SK-N-SH (cell line): ENCODE measurements at regions not wholly inside any gene's neighbourhood (a gene's known extent, or its start where the extent isn't known, plus 50 kb on each side); places are given as distances from the start of the nearest gene placed in this dataset.

Experiments
- CTCF ChIA-PET: fragments of 300-600, 350-600 bp; formaldehyde crosslinking; extraction: SDS; loops from one replicate; lab custom pipeline; 2021; lab: Yijun Ruan, JAX
- POLR2A ChIA-PET: fragments of 350-600 bp; sonication (Branson Sonifier 250); formaldehyde crosslinking; extraction: SDS; loops from one replicate; lab custom pipeline; 2020; ENCODE audit warnings: antibody characterized with exemption, inconsistent platforms; lab: Yijun Ruan, JAX
- DNase-seq: peaks from one replicate; pipeline ENCODE4 v3.0.0; 2012
- H2AFZ ChIP-seq: fragments of 200-600 bp; sonication (generic); 2 replicates; pipeline ENCODE4 v1.8.1; 2016; ENCODE audit warnings: antibody characterized with exemption, mild to moderate bottlenecking, low read depth
- H3F3A ChIP-seq: fragments of 200-600 bp; sonication (generic); replicated peaks from 2 replicates; pipeline ENCODE3; 2016; ENCODE audit warnings: antibody characterized with exemption, mild to moderate bottlenecking; ENCODE audit not compliant: insufficient read depth
- H3K27ac ChIP-seq, 2 experiments: fragments of 200-500 bp in 1 of 2; fragments of 200-600 bp in 1 of 2; sonication (Bioruptor generic) in 1 of 2; sonication (generic), shearing (Covaris generic) in 1 of 2; 2 replicates each; pipeline versions ENCODE4 v1.5.1 to v1.6.1; 2014 to 2016; ENCODE audit warnings: low read depth in 2 of 2, inconsistent platforms in 1 of 2, low read length in 1 of 2, mild to moderate bottlenecking in 1 of 2, mixed read lengths in 1 of 2
- H3K27me3 ChIP-seq: fragments of 200-600 bp; sonication (generic), shearing (Covaris generic); 2 replicates; pipeline ENCODE4 v1.6.1; 2016; ENCODE audit warnings: mixed run types; ENCODE audit not compliant: insufficient read depth
- H3K36me3 ChIP-seq, 2 experiments: fragments of 200-500 bp in 1 of 2; fragments of 200-600 bp in 1 of 2; sonication (Bioruptor generic) in 1 of 2; sonication (generic) in 1 of 2; replicated peaks in 1 of 2; 2 replicates each; pipeline versions ENCODE3 to v1.5.1; 2014 to 2016; ENCODE audit warnings: low read length in 1 of 2, mild to moderate bottlenecking in 1 of 2; ENCODE audit not compliant: insufficient read depth in 2 of 2, control insufficient read depth in 1 of 2
- H3K4me1 ChIP-seq, 2 experiments: fragments of 200-500 bp in 1 of 2; fragments of 200-600 bp in 1 of 2; sonication (Bioruptor generic) in 1 of 2; sonication (generic), shearing (Covaris generic) in 1 of 2; 2 replicates each; pipeline versions ENCODE4 v1.5.1 to v1.6.1; 2014 to 2016; ENCODE audit warnings: low read depth in 1 of 2, low read length in 1 of 2, mixed run types in 1 of 2; ENCODE audit not compliant: insufficient read depth in 2 of 2, control insufficient read depth in 1 of 2
- H3K4me2 ChIP-seq: fragments of 200-600 bp; sonication (generic), shearing (Covaris generic); 2 replicates; pipeline ENCODE4 v1.6.1; 2017; ENCODE audit warnings: mixed run types
- H3K4me3 ChIP-seq, 2 experiments: fragments of 200-500 bp in 1 of 2; fragments of 200-600 bp in 1 of 2; sonication (Bioruptor generic) in 1 of 2; sonication (generic), shearing (Covaris generic) in 1 of 2; 2 replicates each; pipeline versions ENCODE4 v1.5.1 to v1.8.1; 2014 to 2016; ENCODE audit warnings: low read depth in 2 of 2, inconsistent platforms in 1 of 2, low read length in 1 of 2, mild to moderate bottlenecking in 1 of 2, mixed read lengths in 1 of 2, moderate library complexity in 1 of 2
- H3K79me2 ChIP-seq: fragments of 200-600 bp; sonication (generic); 2 replicates; pipeline ENCODE4 v1.8.1; 2017; ENCODE audit warnings: mild to moderate bottlenecking; ENCODE audit not compliant: insufficient read depth
- H3K9ac ChIP-seq: fragments of 200-600 bp; sonication (generic); 2 replicates; pipeline ENCODE4 v1.6.1; 2017; ENCODE audit warnings: mixed run types
- H3K9me2 ChIP-seq: fragments of 200-600 bp; sonication (generic); 2 replicates; pipeline ENCODE4 v1.6.1; 2017; ENCODE audit warnings: mixed run types
- H3K9me3 ChIP-seq: fragments of 200-600 bp; sonication (generic); 2 replicates; pipeline ENCODE4 v1.6.1; 2017; ENCODE audit warnings: mixed run types, mild to moderate bottlenecking, moderate library complexity
- H4K20me1 ChIP-seq: fragments of 200-600 bp; sonication (generic); 2 replicates; pipeline ENCODE4 v1.6.1; 2017; ENCODE audit warnings: mild to moderate bottlenecking, mixed run types; ENCODE audit not compliant: insufficient read depth
- ELF1 ChIP-seq: IDR thresholded peaks from 2 replicates; pipeline ENCODE4 v1.4.0; 2012
- EP300 ChIP-seq, 2 experiments: IDR thresholded peaks; 2 replicates each; pipeline versions ENCODE4 v1.4.0 to v1.6.1; 2012; ENCODE audit warnings: borderline replicate concordance in 1 of 2, low read depth in 1 of 2, low read length in 1 of 2
- EZH2phosphoT487 ChIP-seq: fragments of 200-600 bp; sonication (generic); IDR thresholded peaks from 2 replicates; pipeline ENCODE4 v1.6.1; 2017; ENCODE audit warnings: low read depth, mixed run types, mild to moderate bottlenecking, antibody characterized with exemption, moderate library complexity, borderline replicate concordance
- FOSL2 ChIP-seq: IDR thresholded peaks from 2 replicates; pipeline ENCODE4 v1.4.0; 2012; ENCODE audit warnings: low read depth, mild to moderate bottlenecking, moderate library complexity, borderline replicate concordance
- FOXM1 ChIP-seq: IDR thresholded peaks from 2 replicates; pipeline ENCODE4 v1.4.0; 2012; ENCODE audit warnings: low read depth, mild to moderate bottlenecking
- GATA2 ChIP-seq: sonication (generic); formaldehyde crosslinking; IDR thresholded peaks from 2 replicates; pipeline ENCODE4 v1.5.0; 2020; ENCODE audit warnings: mild to moderate bottlenecking, missing genetic modification reagents
- JUND ChIP-seq: IDR thresholded peaks from 2 replicates; pipeline ENCODE4 v1.4.0; 2012
- MEF2A ChIP-seq: IDR thresholded peaks from 2 replicates; pipeline ENCODE4 v1.4.0; 2012; ENCODE audit warnings: low read depth, borderline replicate concordance
- RCOR1 ChIP-seq: fragments of 150-350 bp; IDR thresholded peaks from 2 replicates; pipeline ENCODE4 v1.6.1; 2017; ENCODE audit warnings: antibody characterized with exemption, low read length
- RXRA ChIP-seq: IDR thresholded peaks from 2 replicates; pipeline ENCODE4 v1.4.0; 2012; ENCODE audit warnings: low read depth, mild to moderate bottlenecking, borderline replicate concordance
- SMC3 ChIP-seq: IDR thresholded peaks from 2 replicates; pipeline ENCODE4 v1.6.1; 2012; ENCODE audit warnings: low read depth, low read length, improper control_type of control experiment
- YY1 ChIP-seq: IDR thresholded peaks from 2 replicates; pipeline ENCODE4 v1.4.0; 2012; ENCODE audit warnings: low read depth, mild to moderate bottlenecking
- WGBS: methylation state at CpG from one replicate; pipeline ENCODE4 v1.1.6; 2017; ENCODE audit warnings: low lambda C conversion rate; 5-methylcytosine and 5-hydroxymethylcytosine counted together
- TF ChIP-seq, protein P1 (sequence below): IDR thresholded peaks from 2 replicates; pipeline ENCODE4 v1.4.0; 2012; ENCODE audit warnings: low read depth, borderline replicate concordance
- TF ChIP-seq, protein P2 (sequence below): IDR thresholded peaks from 2 replicates; pipeline ENCODE4 v1.4.0; 2012; ENCODE audit warnings: low read depth, borderline replicate concordance
- TF ChIP-seq, protein P3 (sequence below): fragments of 150-350 bp; IDR thresholded peaks from 2 replicates; pipeline ENCODE4 v1.6.1; 2017; ENCODE audit warnings: antibody characterized with exemption, low read length, low read depth, borderline replicate concordance
- TF ChIP-seq, protein P4 (sequence below): fragments of 150-350 bp; IDR thresholded peaks from 2 replicates; pipeline ENCODE4 v1.6.1; 2016; ENCODE audit warnings: mild to moderate bottlenecking, low read depth, low read length

DNA sequence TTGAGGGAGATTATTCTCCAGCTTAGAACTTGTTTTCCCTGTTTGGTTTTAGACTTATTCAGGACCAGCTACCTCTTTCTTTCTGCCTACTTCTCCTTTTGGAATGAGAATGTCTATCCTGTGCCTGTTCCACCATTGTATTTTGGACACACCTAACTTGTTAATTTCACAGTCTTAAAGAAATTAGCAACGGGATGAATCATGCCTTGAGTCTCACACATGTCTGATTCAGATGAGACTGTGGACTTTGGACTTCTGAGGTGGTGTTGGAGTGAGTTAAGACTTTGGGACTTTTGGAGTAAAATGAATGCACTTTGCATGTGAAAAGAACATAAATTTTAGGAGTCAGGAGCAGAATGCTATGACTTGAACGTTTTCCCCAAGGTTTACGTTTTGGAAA, 581.4 kb downstream of the CDH11 start:
- Histone ChIP-seq H3K4me1 (no peaks in the 10 kb centered on the region), H3K27me3 (no peaks in the 10 kb centered on the region), H3K9ac (no peak overlapping the region), H3K4me2 (no peak overlapping the region), H3K36me3 (no peaks in the 10 kb centered on the region), H2AFZ (no peak overlapping the region), H3K27ac (no peak overlapping the region), H3F3A (no peaks in the 10 kb centered on the region), H3K4me3 (no peak overlapping the region), H3K79me2 (no peaks in the 10 kb centered on the region), H4K20me1 (no peaks in the 10 kb centered on the region), H3K9me3 (no peaks in the 10 kb centered on the region), H3K9me2 (no peaks in the 10 kb centered on the region)
- 37% methylated on average over 3 of the region's 3 CpGs for WGBS
- CTCF ChIA-PET, result no interaction called here
- DNase-seq, result no peak
- POLR2A ChIA-PET, result no interaction called here
- no peak for TF ChIP-seq RCOR1
- TF ChIP-seq JUND, result no peak
- no peak for TF ChIP-seq GATA2 (CRISPR knock-in tag)
- TF ChIP-seq SMC3, result no peak
- TF ChIP-seq RXRA, result no peak
- TF ChIP-seq, protein P1, sequence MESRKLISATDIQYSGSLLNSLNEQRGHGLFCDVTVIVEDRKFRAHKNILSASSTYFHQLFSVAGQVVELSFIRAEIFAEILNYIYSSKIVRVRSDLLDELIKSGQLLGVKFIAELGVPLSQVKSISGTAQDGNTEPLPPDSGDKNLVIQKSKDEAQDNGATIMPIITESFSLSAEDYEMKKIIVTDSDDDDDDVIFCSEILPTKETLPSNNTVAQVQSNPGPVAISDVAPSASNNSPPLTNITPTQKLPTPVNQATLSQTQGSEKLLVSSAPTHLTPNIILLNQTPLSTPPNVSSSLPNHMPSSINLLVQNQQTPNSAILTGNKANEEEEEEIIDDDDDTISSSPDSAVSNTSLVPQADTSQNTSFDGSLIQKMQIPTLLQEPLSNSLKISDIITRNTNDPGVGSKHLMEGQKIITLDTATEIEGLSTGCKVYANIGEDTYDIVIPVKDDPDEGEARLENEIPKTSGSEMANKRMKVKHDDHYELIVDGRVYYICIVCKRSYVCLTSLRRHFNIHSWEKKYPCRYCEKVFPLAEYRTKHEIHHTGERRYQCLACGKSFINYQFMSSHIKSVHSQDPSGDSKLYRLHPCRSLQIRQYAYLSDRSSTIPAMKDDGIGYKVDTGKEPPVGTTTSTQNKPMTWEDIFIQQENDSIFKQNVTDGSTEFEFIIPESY, result no peak
- TF ChIP-seq FOSL2, result no peak
- TF ChIP-seq, protein P2, sequence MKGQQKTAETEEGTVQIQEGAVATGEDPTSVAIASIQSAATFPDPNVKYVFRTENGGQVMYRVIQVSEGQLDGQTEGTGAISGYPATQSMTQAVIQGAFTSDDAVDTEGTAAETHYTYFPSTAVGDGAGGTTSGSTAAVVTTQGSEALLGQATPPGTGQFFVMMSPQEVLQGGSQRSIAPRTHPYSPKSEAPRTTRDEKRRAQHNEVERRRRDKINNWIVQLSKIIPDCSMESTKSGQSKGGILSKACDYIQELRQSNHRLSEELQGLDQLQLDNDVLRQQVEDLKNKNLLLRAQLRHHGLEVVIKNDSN, result no peak
- no peak for TF ChIP-seq FOXM1
- no peak for TF ChIP-seq MEF2A
- no peak for TF ChIP-seq EZH2phosphoT487
- TF ChIP-seq, protein P3, sequence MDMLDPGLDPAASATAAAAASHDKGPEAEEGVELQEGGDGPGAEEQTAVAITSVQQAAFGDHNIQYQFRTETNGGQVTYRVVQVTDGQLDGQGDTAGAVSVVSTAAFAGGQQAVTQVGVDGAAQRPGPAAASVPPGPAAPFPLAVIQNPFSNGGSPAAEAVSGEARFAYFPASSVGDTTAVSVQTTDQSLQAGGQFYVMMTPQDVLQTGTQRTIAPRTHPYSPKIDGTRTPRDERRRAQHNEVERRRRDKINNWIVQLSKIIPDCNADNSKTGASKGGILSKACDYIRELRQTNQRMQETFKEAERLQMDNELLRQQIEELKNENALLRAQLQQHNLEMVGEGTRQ, result no peak
- TF ChIP-seq EP300 (IDR thresholded peaks at IDR 0.05; ENCODE audit: borderline replicate concordance in 1 of 2, low read depth in 1 of 2, low read length in 1 of 2), result no peak
- no peak for TF ChIP-seq YY1
- TF ChIP-seq, protein P4, sequence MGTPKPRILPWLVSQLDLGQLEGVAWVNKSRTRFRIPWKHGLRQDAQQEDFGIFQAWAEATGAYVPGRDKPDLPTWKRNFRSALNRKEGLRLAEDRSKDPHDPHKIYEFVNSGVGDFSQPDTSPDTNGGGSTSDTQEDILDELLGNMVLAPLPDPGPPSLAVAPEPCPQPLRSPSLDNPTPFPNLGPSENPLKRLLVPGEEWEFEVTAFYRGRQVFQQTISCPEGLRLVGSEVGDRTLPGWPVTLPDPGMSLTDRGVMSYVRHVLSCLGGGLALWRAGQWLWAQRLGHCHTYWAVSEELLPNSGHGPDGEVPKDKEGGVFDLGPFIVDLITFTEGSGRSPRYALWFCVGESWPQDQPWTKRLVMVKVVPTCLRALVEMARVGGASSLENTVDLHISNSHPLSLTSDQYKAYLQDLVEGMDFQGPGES, result no peak
- TF ChIP-seq ELF1, result no peak
